ENCODE measurements at regions not wholly inside any gene's neighbourhood (a gene's known extent, or its start where the extent isn't known, plus 50 kb on each side); places are given as distances from the start of the nearest gene placed in this dataset.

GRCh38 chr17:13287226-13287625 is 269.4 kb upstream of the ELAC2 start:
- no peak for DNase-seq (ENCODE audit: low read depth, low spot score)
- H2AFZ ChIP-seq (ENCODE audit: low read depth, low read length), result no peak overlapping the region
- peaks cover 2% of the 10 kb centered on the region for H3K9me3 ChIP-seq (replicated peaks; ENCODE audit: control insufficient read depth, insufficient read depth, low read length)
- POLR2A ChIA-PET, result no interaction called here
- BruUV-seq (replicated peaks), result no TSS peak
- H3K36me3 ChIP-seq (ENCODE audit: control insufficient read depth in 2 of 2, extremely low read depth in 1 of 2, insufficient read depth in 2 of 2, low read length in 2 of 2), result no peaks in the 10 kb centered on the region
- TF ChIP-seq POLR2A (IDR thresholded peaks at IDR 0.05; ENCODE audit: low read depth, low read length), result no peak
- TF ChIP-seq CTCF (IDR thresholded peaks at IDR 0.05; ENCODE audit: extremely low read depth in 1 of 2, insufficient read depth in 1 of 2, low read depth in 1 of 2, low read length in 2 of 2), result no peak
- no peak for TF ChIP-seq MYC (IDR thresholded peaks at IDR 0.05; ENCODE audit: low read depth, low read length)
- no peak overlapping the region for H3K27ac ChIP-seq (ENCODE audit: insufficient read depth, low read depth, low read length)
- no peaks in the 10 kb centered on the region for H3K79me2 ChIP-seq (ENCODE audit: control insufficient read depth, insufficient read depth, low read length)
- H3K9me1 ChIP-seq (replicated peaks; ENCODE audit: control insufficient read depth, extremely low read depth, insufficient read depth, low read length), result no peaks in the 10 kb centered on the region
- intact Hi-C loops (cut with micrococcal nuclease) (no loop called here), dilution Hi-C loops (cut with MboI; ENCODE audit: extremely low pct_ligation_motif_present, low sequenced_read_pairs) (no loop called here)
- H3K4me1 ChIP-seq (ENCODE audit: control insufficient read depth, extremely low read depth, insufficient read depth, low read length), result no peaks in the 10 kb centered on the region
- H4K20me1 ChIP-seq (replicated peaks; ENCODE audit: control insufficient read depth, extremely low read depth, insufficient read depth, low read length), result no peaks in the 10 kb centered on the region
- H3K9ac ChIP-seq (replicated peaks; ENCODE audit: extremely low read depth, insufficient read depth, low read length), result no peak overlapping the region
- CTCF ChIA-PET, result no interaction called here
- H3K27me3 ChIP-seq (ENCODE audit: control insufficient read depth in 2 of 2, insufficient read depth in 2 of 2, low read length in 2 of 2), result no peaks in the 10 kb centered on the region
- FAIRE-seq, result no peak
- H3K4me3 ChIP-seq (replicated peaks in 1 of 3; ENCODE audit: insufficient read depth in 1 of 3, low read depth in 1 of 3, low read length in 3 of 3), result no peak overlapping the region
- H3K4me2 ChIP-seq (ENCODE audit: insufficient read depth, low read length), result no peak overlapping the region

- Histone ChIP-seq H3K9me1 (replicated peaks; ENCODE audit: control insufficient read depth, extremely low read depth, insufficient read depth, low read length) (no peaks in the 10 kb centered on the region), H3K4me1 (ENCODE audit: control insufficient read depth, extremely low read depth, insufficient read depth, low read length) (no peaks in the 10 kb centered on the region), H3K27me3 (ENCODE audit: control insufficient read depth in 2 of 2, insufficient read depth in 2 of 2, low read length in 2 of 2) (no peaks in the 10 kb centered on the region), H3K9me3 (replicated peaks; ENCODE audit: control insufficient read depth, insufficient read depth, low read length) (peaks cover 2% of the 10 kb centered on the region), H3K9ac (replicated peaks; ENCODE audit: extremely low read depth, insufficient read depth, low read length) (no peak overlapping the region), H3K27ac (ENCODE audit: insufficient read depth, low read depth, low read length) (no peak overlapping the region), H3K4me2 (ENCODE audit: insufficient read depth, low read length) (no peak overlapping the region), H2AFZ (ENCODE audit: low read depth, low read length) (no peak overlapping the region), H4K20me1 (replicated peaks; ENCODE audit: control insufficient read depth, extremely low read depth, insufficient read depth, low read length) (no peaks in the 10 kb centered on the region), H3K79me2 (ENCODE audit: control insufficient read depth, insufficient read depth, low read length) (no peaks in the 10 kb centered on the region), H3K36me3 (ENCODE audit: control insufficient read depth in 2 of 2, extremely low read depth in 1 of 2, insufficient read depth in 2 of 2, low read length in 2 of 2) (no peaks in the 10 kb centered on the region), H3K4me3 (replicated peaks in 1 of 3; ENCODE audit: insufficient read depth in 1 of 3, low read depth in 1 of 3, low read length in 3 of 3) (no peak overlapping the region)
- POLR2A ChIA-PET, result no interaction called here
- CTCF ChIA-PET, result no interaction called here
- intact Hi-C loops (cut with micrococcal nuclease) (no loop called here), dilution Hi-C loops (cut with MboI; ENCODE audit: extremely low pct_ligation_motif_present, low sequenced_read_pairs) (no loop called here)
- DNase-seq (ENCODE audit: low read depth, low spot score), result no peak
- TF ChIP-seq JUN (IDR thresholded peaks at IDR 0.05; ENCODE audit: borderline replicate concordance, insufficient read depth, insufficient read length, low read depth) (no peak), CTCF (IDR thresholded peaks at IDR 0.05; ENCODE audit: extremely low read depth in 1 of 2, insufficient read depth in 1 of 2, low read depth in 1 of 2, low read length in 2 of 2) (no peak), POLR2AphosphoS5 (IDR thresholded peaks at IDR 0.05; ENCODE audit: insufficient read depth, low read depth, low read length) (no peak), MYC (IDR thresholded peaks at IDR 0.05; ENCODE audit: low read depth, low read length) (no peak), FOS (IDR thresholded peaks at IDR 0.05; ENCODE audit: borderline replicate concordance, insufficient read depth, low read length) (no peak), MAX (IDR thresholded peaks at IDR 0.05; ENCODE audit: insufficient read depth, insufficient read length) (no peak), POLR2A (IDR thresholded peaks at IDR 0.05; ENCODE audit: low read depth, low read length) (no peak), EZH2 (IDR thresholded peaks at IDR 0.05; ENCODE audit: borderline replicate concordance, low read depth, low read length, severe bottlenecking) (no peak)
- BruUV-seq (replicated peaks), result no TSS peak
- FAIRE-seq, result no peak
Measured at GRCh38 chr17:13283606-13284005, 265.8 kb upstream of the ELAC2 start.

Data from endothelial cell of umbilical vein (primary cell).